Transverse colon (tissue), 4 donors: ENCODE measurements at regions not wholly inside any gene's neighbourhood (a gene's known extent, or its start where the extent isn't known, plus 50 kb on each side); places are given as distances from the start of the nearest gene placed in this dataset.

Experiments used
- CTCF ChIP-seq, 5 experiments: fragments of 200-600 bp in 3 of 5; fragments of 450-650 bp in 2 of 5; sonication (generic) in 3 of 5; IDR thresholded peaks; 1 replicate in 2 of 5; 2 replicates in 3 of 5; pipeline ENCODE4 v1.5.1; 2016 to 2017; ENCODE audit warnings: antibody characterized with exemption in 5 of 5, inconsistent platforms in 3 of 5, mild to moderate bottlenecking in 2 of 5, moderate library complexity in 1 of 5
- EP300 ChIP-seq: sonication (generic); formaldehyde crosslinking; IDR thresholded peaks from one replicate; pipeline ENCODE4 v1.6.1; 2017; ENCODE audit warnings: antibody characterized with exemption, low read depth
- POLR2A ChIP-seq: fragments of 450-650 bp; IDR thresholded peaks from one replicate; pipeline ENCODE4 v1.6.1; 2016; ENCODE audit warnings: antibody characterized with exemption, mild to moderate bottlenecking, moderate library complexity
- POLR2AphosphoS5 ChIP-seq, 3 donors: sonication (generic); formaldehyde crosslinking; IDR thresholded peaks; one replicate each; pipeline ENCODE4 v1.6.1; 2016; ENCODE audit warnings: antibody characterized with exemption in 3 of 3

GRCh38 chr5:73299665-73300336 lies 126.8 kb downstream of the TMEM174 start:
- TF ChIP-seq CTCF (IDR thresholded peaks at IDR 0.05): no peak
- no peak for TF ChIP-seq POLR2AphosphoS5 (IDR thresholded peaks at IDR 0.05)
- TF ChIP-seq POLR2A: no peak
- TF ChIP-seq EP300: no peak
